ENCODE measurements at regions not wholly inside any gene's neighbourhood (a gene's known extent, or its start where the extent isn't known, plus 50 kb on each side); places are given as distances from the start of the nearest gene placed in this dataset.

DNA sequence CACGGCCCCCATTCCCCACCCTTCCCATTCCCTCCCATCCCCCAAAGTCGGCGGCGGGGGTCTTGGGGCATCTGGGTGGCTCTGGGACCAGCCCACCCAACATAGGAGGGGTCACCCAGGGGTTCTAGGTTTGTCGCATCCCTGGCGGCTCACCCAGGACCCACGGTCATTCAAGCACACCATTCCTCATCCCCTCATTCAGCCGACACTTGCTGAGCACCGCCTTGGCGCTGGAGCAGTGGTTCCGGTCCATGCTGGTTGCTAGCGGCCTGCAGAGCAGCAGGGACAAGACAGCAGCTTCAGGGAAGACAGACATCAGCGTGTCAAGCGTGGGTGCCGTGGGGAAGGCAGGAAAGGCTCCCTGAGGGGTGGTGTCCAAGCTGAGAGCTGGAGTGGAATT, 50.5 kb upstream of the OTOS start:
- TF ChIP-seq GATA2 (IDR thresholded peaks at IDR 0.05; ENCODE audit: low read depth, low read length) (no peak), GATA3 (IDR thresholded peaks at IDR 0.05; ENCODE audit: low read depth, low read length) (no peak)

GRCh38 chr2:240192661-240193060, 52.2 kb upstream of the OTOS start:
- TF ChIP-seq GATA3 (IDR thresholded peaks at IDR 0.05; ENCODE audit: low read depth, low read length): no peak
- TF ChIP-seq GATA2 (IDR thresholded peaks at IDR 0.05; ENCODE audit: low read depth, low read length): no peak

DNA sequence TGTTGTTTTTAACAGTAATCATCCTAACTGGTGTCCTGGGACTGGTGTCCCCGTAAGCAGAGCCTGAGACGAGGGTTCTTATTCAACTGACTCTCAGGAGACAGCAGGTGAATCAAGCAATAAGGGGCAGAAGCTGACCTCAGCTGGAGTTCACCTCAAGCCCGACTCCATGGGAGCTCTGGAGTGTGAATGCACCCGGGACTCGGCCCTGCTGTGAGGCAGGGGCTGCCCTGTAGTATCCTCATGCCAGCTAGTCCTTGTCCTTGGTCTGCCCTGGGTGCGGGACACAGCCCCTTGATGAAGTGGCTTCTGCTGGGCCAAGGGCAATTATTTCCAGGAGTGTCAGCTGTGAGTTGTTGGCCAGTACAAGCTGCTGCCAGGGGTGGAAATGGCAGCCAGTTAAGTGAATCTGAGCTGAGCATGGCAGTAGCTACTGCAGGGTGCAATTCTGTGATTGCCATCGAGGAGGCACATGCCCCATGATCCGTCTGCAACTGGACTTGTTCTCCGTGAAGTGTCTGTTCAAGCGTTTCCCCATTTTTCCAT, 54.9 kb upstream of the OTOS start:
- TF ChIP-seq GATA3 (IDR thresholded peaks at IDR 0.05; ENCODE audit: low read depth, low read length) (no peak), GATA2 (IDR thresholded peaks at IDR 0.05; ENCODE audit: low read depth, low read length) (no peak)

- no peak for TF ChIP-seq GATA3 (IDR thresholded peaks at IDR 0.05; ENCODE audit: low read depth, low read length)
- TF ChIP-seq GATA2 (IDR thresholded peaks at IDR 0.05; ENCODE audit: low read depth, low read length): no peak
These were observed 56.4 kb upstream of the OTOS start for GRCh38 chr2:240196716-240197461.

DNA sequence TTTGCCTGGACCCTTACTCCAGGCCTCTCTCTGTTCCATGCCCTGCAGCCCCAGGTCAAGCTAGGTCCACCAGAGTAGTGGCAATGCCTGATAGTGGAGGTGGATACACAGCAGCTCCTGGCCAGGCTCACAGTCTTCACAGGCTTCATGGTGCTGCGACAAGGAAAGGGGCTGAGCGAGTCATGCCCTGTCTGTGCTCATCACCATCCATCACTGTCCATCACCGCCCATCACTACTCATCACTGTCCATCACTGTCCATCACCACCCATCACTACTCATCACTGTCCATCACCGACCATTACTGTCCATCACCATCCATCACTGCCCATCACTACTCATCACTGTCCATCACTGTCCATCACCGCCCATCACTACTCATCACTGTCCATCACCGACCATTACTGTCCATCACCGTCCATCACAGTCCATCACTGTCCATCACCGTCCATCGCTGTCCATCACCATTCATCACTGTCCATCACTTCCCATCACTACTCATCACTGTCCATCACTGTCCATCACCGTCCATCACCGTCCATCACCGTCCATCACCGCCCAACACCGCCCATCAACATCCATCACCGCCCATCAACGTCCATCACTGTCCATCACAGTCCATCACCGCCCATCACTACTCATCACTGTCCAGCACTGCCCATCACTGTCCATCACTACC, 57.1 kb upstream of the OTOS start:
- no peak for TF ChIP-seq GATA3 (IDR thresholded peaks at IDR 0.05; ENCODE audit: low read depth, low read length)
- no peak for TF ChIP-seq GATA2 (IDR thresholded peaks at IDR 0.05; ENCODE audit: low read depth, low read length)

DNA sequence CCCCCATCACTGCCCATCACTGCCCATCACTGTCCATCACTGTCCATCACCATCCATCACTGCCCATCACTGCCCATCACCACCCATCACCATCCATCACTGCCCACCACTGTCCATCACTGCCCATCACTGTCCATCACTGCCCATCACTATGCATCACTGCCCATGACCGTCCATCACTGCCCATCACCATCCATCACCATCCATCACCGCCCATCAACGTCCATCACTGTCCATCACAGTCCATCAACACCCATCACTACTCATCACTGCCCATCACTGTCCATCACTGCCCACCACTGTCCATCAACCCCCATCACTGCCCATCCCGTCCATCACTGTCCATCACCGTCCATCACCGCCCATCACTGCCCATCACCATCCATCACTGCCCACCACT, 57.8 kb upstream of the OTOS start:
- TF ChIP-seq GATA3 (IDR thresholded peaks at IDR 0.05; ENCODE audit: low read depth, low read length) (no peak), GATA2 (IDR thresholded peaks at IDR 0.05; ENCODE audit: low read depth, low read length) (no peak)

- TF ChIP-seq GATA3 (IDR thresholded peaks at IDR 0.05; ENCODE audit: low read depth, low read length) (no peak), GATA2 (IDR thresholded peaks at IDR 0.05; ENCODE audit: low read depth, low read length) (no peak)
These were observed 58.8 kb upstream of the OTOS start for GRCh38 chr2:240199133-240199870.

- no peak for TF ChIP-seq GATA3 (IDR thresholded peaks at IDR 0.05; ENCODE audit: low read depth, low read length)
- no peak for TF ChIP-seq GATA2 (IDR thresholded peaks at IDR 0.05; ENCODE audit: low read depth, low read length)
These were observed 60.0 kb upstream of the OTOS start for GRCh38 chr2:240200230-240201051.

- TF ChIP-seq GATA3 (IDR thresholded peaks at IDR 0.05; ENCODE audit: low read depth, low read length): no peak
- TF ChIP-seq GATA2 (IDR thresholded peaks at IDR 0.05; ENCODE audit: low read depth, low read length): no peak
These were observed 61.4 kb upstream of the OTOS start for GRCh38 chr2:240201866-240202265.

DNA sequence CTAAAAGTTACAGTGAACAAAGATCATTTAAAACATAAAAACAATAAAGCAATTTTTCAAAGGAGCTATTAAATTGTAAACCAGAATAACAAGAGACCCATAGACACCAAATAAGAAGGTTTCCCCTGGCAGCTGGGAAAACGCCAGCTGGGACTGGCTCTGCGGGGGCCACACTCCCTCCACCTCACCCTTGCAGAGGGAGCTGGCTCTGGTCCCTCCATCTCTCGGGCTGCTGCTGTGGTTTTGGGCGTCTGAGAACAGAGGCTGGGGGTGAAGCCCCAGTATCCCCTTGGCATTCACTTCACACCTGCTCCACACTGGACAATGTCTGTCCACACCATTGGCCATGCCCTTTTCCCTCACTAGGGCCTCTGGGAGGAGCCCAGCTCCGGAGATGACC, 62.1 kb upstream of the OTOS start:
- TF ChIP-seq GATA2 (IDR thresholded peaks at IDR 0.05; ENCODE audit: low read depth, low read length) (no peak), GATA3 (IDR thresholded peaks at IDR 0.05; ENCODE audit: low read depth, low read length) (no peak)

GRCh38 chr2:240203031-240203787, 62.8 kb upstream of the OTOS start:
- TF ChIP-seq GATA2 (IDR thresholded peaks at IDR 0.05; ENCODE audit: low read depth, low read length): no peak
- TF ChIP-seq GATA3 (IDR thresholded peaks at IDR 0.05; ENCODE audit: low read depth, low read length): no peak

DNA sequence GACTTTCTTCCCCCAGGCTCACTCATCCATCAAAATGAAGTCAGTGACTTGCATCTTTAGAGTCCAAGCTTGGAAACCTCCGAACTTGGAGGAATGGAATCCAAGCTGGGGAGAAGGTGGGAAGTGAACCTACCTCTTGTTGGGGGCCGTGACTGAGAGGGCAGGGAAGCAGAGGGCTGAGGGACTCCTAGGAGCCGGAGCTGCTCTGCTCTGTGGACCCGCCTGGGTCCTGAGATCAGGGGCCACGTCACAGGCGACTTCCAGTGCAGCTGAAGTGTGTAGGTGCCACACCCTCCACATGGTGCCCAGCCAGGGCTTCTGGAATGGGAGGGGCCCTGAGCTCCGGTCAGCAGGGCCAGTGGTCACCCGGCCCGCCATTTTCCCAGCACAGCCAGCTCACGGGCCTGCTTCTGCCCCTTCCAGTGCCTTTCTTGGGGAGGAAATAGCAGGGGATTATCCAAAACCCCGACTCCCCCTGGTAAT, 63.4 kb upstream of the OTOS start:
- TF ChIP-seq GATA3 (IDR thresholded peaks at IDR 0.05; ENCODE audit: low read depth, low read length) (no peak), GATA2 (IDR thresholded peaks at IDR 0.05; ENCODE audit: low read depth, low read length) (no peak)

Measured in SH-SY5Y (cell line).